GM21515 (cell line): ENCODE measurements at regions not wholly inside any gene's neighbourhood (a gene's known extent, or its start where the extent isn't known, plus 50 kb on each side); places are given as distances from the start of the nearest gene placed in this dataset.
"Not testable (repeated sequence)": the region's sequence is repeated elsewhere in the genome, so short reads cannot be mapped to it uniquely, and the experiment has no call there.

ENCODE experiments used
- ATAC-seq: cut with Tn5 transposase; IDR thresholded peaks from one replicate; pipeline ENCODE4 v1.9.1; 2021; ENCODE audit not compliant: unreplicated experiment

- ATAC-seq = no peak
These were observed 1056.8 kb downstream of the SORCS1 start for GRCh38 chr10:106107706-106108105.

GRCh38 chr10:106106114-106106513 lies 1058.4 kb downstream of the SORCS1 start:
- ATAC-seq = no peak

- ATAC-seq = no peak
These were observed 1074.7 kb downstream of the SORCS1 start for GRCh38 chr10:106089855-106090254.

GRCh38 chr10:106086391-106086790 lies 1078.1 kb downstream of the SORCS1 start:
- ATAC-seq = no peak

GRCh38 chr10:106083572-106083971 lies 1080.9 kb downstream of the SORCS1 start:
- ATAC-seq = no peak

GRCh38 chr10:106082865-106083264 lies 1081.6 kb downstream of the SORCS1 start:
- no peak for ATAC-seq

- ATAC-seq = no peak
These were observed 1085.5 kb downstream of the SORCS1 start for GRCh38 chr10:106078895-106079576.

GRCh38 chr10:106076496-106076895 lies 1088.0 kb downstream of the SORCS1 start:
- ATAC-seq = no peak

- no peak for ATAC-seq
These were observed 1111.4 kb downstream of the SORCS1 start for GRCh38 chr10:106053061-106053460.

- ATAC-seq = no peak
These were observed 1120.0 kb downstream of the SORCS1 start for GRCh38 chr10:106044503-106044902.

GRCh38 chr10:106043863-106044262 lies 1120.6 kb downstream of the SORCS1 start:
- no peak for ATAC-seq

GRCh38 chr10:106038246-106038645 lies 1126.3 kb downstream of the SORCS1 start:
- ATAC-seq = no peak

- no peak for ATAC-seq
These were observed 1131.4 kb downstream of the SORCS1 start for GRCh38 chr10:106033065-106033464.

- no peak for ATAC-seq
These were observed 1132.0 kb downstream of the SORCS1 start for GRCh38 chr10:106032450-106033002.

GRCh38 chr10:106027240-106027639 lies 1137.3 kb downstream of the SORCS1 start:
- no peak for ATAC-seq

GRCh38 chr10:106025208-106025811 lies 1139.2 kb downstream of the SORCS1 start:
- no peak for ATAC-seq

GRCh38 chr10:106023329-106023728 lies 1141.2 kb downstream of the SORCS1 start:
- no peak for ATAC-seq

- not testable (repeated sequence) for ATAC-seq
These were observed 1144.9 kb downstream of the SORCS1 start for GRCh38 chr10:106019559-106019958.

GRCh38 chr10:106015369-106016199 lies 1148.9 kb downstream of the SORCS1 start:
- ATAC-seq = not testable (repeated sequence)

GRCh38 chr10:106011250-106011649 lies 1153.3 kb downstream of the SORCS1 start:
- no peak for ATAC-seq

- no peak for ATAC-seq
These were observed 1163.8 kb downstream of the SORCS1 start for GRCh38 chr10:106000721-106001120.

- ATAC-seq = no peak
These were observed 1170.9 kb downstream of the SORCS1 start for GRCh38 chr10:105993609-105994008.
